ENCODE measurements at regions not wholly inside any gene's neighbourhood (a gene's known extent, or its start where the extent isn't known, plus 50 kb on each side); places are given as distances from the start of the nearest gene placed in this dataset.
"Not testable (repeated sequence)": the region's sequence is repeated elsewhere in the genome, so short reads cannot be mapped to it uniquely, and the experiment has no call there.

GRCh38 chr2:13666582-13667414 lies 950.1 kb downstream of the TRIB2 start:
- Histone ChIP-seq H3K9me3 (no peaks in the 10 kb centered on the region), H3K36me3 (no peaks in the 10 kb centered on the region), H3K27me3 (no peaks in the 10 kb centered on the region), H3K27ac (no peak overlapping the region), H3K4me1 (no peaks in the 10 kb centered on the region), H3K4me3 (no peak overlapping the region)
- DNase-seq: no peak
- TF ChIP-seq POLR2A (IDR thresholded peaks at IDR 0.05): no peak
- TF ChIP-seq CTCF (IDR thresholded peaks at IDR 0.05 in 4 of 5, conservative IDR thresholded peaks at IDR 0.05 in 1 of 5): no peak
- in situ Hi-C loops (cut with MboI; ENCODE audit: low sequenced_read_pairs in 4 of 4): no loop called here
- intact Hi-C loops (cut with DNase I; ENCODE audit: low total_unique reads): no loop called here
- no peak for ATAC-seq

- H3K36me3 ChIP-seq: no peaks in the 10 kb centered on the region
Measured at GRCh38 chr2:13667415-13667757, 950.6 kb downstream of the TRIB2 start.

GRCh38 chr2:13669607-13670006 lies 952.9 kb downstream of the TRIB2 start:
- Histone ChIP-seq H3K4me1 (no peaks in the 10 kb centered on the region), H3K27ac (no peak overlapping the region), H3K9me3 (no peaks in the 10 kb centered on the region), H3K27me3 (no peaks in the 10 kb centered on the region), H3K36me3 (no peaks in the 10 kb centered on the region), H3K4me3 (no peak overlapping the region)
- no peak for ATAC-seq
- TF ChIP-seq POLR2A (IDR thresholded peaks at IDR 0.05) (no peak), CTCF (IDR thresholded peaks at IDR 0.05 in 4 of 5, conservative IDR thresholded peaks at IDR 0.05 in 1 of 5) (no peak)
- intact Hi-C loops (cut with DNase I; ENCODE audit: low total_unique reads): no loop called here
- in situ Hi-C loops (cut with MboI; ENCODE audit: low sequenced_read_pairs in 4 of 4): no loop called here
- DNase-seq: no peak

More at GRCh38 chr2:13667415-13667757, 950.6 kb downstream of the TRIB2 start:
- ATAC-seq (no peak), DNase-seq (no peak)
- in situ Hi-C loops (cut with MboI; ENCODE audit: low sequenced_read_pairs in 4 of 4): no loop called here
- TF ChIP-seq CTCF (IDR thresholded peaks at IDR 0.05 in 4 of 5, conservative IDR thresholded peaks at IDR 0.05 in 1 of 5): no peak
- no peak for TF ChIP-seq POLR2A (IDR thresholded peaks at IDR 0.05)
- Histone ChIP-seq H3K27me3 (no peaks in the 10 kb centered on the region), H3K4me3 (no peak overlapping the region), H3K9me3 (no peaks in the 10 kb centered on the region), H3K4me1 (no peaks in the 10 kb centered on the region), H3K27ac (no peak overlapping the region)
- intact Hi-C loops (cut with DNase I; ENCODE audit: low total_unique reads): no loop called here

GRCh38 chr2:13673821-13674220 lies 957.1 kb downstream of the TRIB2 start:
- ATAC-seq; H3K27me3 ChIP-seq; H3K4me1 ChIP-seq; H3K36me3 ChIP-seq; DNase-seq; H3K27ac ChIP-seq; in situ Hi-C loops (cut with MboI; ENCODE audit: low sequenced_read_pairs in 4 of 4); intact Hi-C loops (cut with DNase I; ENCODE audit: low total_unique reads); H3K4me3 ChIP-seq; H3K9me3 ChIP-seq: not testable (repeated sequence)

- Histone ChIP-seq H3K27ac (no peak overlapping the region), H3K36me3 (no peaks in the 10 kb centered on the region), H3K4me1 (no peaks in the 10 kb centered on the region), H3K27me3 (no peaks in the 10 kb centered on the region), H3K9me3 (no peaks in the 10 kb centered on the region), H3K4me3 (no peak overlapping the region)
- intact Hi-C loops (cut with DNase I; ENCODE audit: low total_unique reads): no loop called here
- no peak for TF ChIP-seq POLR2A (IDR thresholded peaks at IDR 0.05)
- TF ChIP-seq CTCF (IDR thresholded peaks at IDR 0.05 in 4 of 5, conservative IDR thresholded peaks at IDR 0.05 in 1 of 5): no peak
- in situ Hi-C loops (cut with MboI; ENCODE audit: low sequenced_read_pairs in 4 of 4): no loop called here
- DNase-seq (no peak), ATAC-seq (no peak)
Measured at GRCh38 chr2:13676269-13676668, 956.2 kb upstream of the LRATD1 start.

Measured in gastrocnemius medialis (tissue), 4 donors.